ENCODE measurements at regions not wholly inside any gene's neighbourhood (a gene's known extent, or its start where the extent isn't known, plus 50 kb on each side); places are given as distances from the start of the nearest gene placed in this dataset.
"Not testable (repeated sequence)": the region's sequence is repeated elsewhere in the genome, so short reads cannot be mapped to it uniquely, and the experiment has no call there.

DNA sequence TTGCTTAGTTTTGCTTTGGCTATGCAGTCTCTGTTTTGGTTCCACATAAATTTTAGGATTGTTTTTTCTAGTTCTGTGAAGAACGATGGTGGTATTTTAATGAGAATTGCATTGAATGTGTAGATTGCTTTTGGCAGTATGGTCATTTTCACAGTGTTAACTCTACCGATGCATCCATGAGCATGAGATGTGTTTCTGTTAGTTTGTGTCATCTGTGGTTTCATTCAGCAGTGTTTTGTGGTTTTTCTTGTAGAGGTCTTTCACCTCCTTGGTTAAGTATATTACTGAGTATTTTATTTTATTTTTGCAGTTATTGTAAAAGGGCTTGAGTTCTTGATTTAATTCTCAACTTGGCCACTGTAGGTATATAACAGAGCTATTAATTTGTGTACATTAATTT lies 78.2 kb upstream of the ZNF92 start:
- DNase-seq (ENCODE audit: low read depth), result no peak
- H3K4me3 ChIP-seq (ENCODE audit: low read depth, low read length), result no peak overlapping the region
- TF ChIP-seq, protein P1, sequence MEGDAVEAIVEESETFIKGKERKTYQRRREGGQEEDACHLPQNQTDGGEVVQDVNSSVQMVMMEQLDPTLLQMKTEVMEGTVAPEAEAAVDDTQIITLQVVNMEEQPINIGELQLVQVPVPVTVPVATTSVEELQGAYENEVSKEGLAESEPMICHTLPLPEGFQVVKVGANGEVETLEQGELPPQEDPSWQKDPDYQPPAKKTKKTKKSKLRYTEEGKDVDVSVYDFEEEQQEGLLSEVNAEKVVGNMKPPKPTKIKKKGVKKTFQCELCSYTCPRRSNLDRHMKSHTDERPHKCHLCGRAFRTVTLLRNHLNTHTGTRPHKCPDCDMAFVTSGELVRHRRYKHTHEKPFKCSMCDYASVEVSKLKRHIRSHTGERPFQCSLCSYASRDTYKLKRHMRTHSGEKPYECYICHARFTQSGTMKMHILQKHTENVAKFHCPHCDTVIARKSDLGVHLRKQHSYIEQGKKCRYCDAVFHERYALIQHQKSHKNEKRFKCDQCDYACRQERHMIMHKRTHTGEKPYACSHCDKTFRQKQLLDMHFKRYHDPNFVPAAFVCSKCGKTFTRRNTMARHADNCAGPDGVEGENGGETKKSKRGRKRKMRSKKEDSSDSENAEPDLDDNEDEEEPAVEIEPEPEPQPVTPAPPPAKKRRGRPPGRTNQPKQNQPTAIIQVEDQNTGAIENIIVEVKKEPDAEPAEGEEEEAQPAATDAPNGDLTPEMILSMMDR (IDR thresholded peaks at IDR 0.05; ENCODE audit: insufficient read depth, low read depth, low read length, missing control alignments), result no peak

DNA sequence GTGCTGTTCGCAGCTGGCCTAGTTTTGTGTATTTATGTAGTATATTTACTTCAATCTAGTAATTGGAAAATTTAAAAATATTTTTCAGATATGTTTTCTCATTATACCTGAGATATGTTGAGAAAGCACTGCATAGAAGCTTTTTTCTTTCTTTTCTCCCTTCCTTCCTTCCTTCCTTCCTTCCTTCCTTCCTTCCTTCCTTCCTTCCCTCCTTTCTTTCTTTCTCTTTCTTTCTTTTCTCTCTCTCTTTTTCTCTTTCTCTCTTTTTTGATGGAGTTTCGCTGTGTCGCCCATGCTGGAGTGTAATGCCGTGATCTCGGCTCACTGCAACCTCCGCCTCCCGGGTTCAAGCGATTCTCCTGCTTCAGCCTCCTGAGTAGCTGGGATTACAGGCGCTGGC lies 83.3 kb upstream of the ZNF92 start:
- not testable (repeated sequence) for H3K4me3 ChIP-seq (ENCODE audit: low read depth, low read length); DNase-seq (ENCODE audit: low read depth)

GRCh38 chr7:65287023-65287422 lies 86.6 kb upstream of the ZNF92 start:
- H3K4me3 ChIP-seq (ENCODE audit: low read depth, low read length), result no peak overlapping the region
- DNase-seq (ENCODE audit: low read depth), result no peak
- TF ChIP-seq, protein P1 (IDR thresholded peaks at IDR 0.05; ENCODE audit: insufficient read depth, low read depth, low read length, missing control alignments), result no peak

DNA sequence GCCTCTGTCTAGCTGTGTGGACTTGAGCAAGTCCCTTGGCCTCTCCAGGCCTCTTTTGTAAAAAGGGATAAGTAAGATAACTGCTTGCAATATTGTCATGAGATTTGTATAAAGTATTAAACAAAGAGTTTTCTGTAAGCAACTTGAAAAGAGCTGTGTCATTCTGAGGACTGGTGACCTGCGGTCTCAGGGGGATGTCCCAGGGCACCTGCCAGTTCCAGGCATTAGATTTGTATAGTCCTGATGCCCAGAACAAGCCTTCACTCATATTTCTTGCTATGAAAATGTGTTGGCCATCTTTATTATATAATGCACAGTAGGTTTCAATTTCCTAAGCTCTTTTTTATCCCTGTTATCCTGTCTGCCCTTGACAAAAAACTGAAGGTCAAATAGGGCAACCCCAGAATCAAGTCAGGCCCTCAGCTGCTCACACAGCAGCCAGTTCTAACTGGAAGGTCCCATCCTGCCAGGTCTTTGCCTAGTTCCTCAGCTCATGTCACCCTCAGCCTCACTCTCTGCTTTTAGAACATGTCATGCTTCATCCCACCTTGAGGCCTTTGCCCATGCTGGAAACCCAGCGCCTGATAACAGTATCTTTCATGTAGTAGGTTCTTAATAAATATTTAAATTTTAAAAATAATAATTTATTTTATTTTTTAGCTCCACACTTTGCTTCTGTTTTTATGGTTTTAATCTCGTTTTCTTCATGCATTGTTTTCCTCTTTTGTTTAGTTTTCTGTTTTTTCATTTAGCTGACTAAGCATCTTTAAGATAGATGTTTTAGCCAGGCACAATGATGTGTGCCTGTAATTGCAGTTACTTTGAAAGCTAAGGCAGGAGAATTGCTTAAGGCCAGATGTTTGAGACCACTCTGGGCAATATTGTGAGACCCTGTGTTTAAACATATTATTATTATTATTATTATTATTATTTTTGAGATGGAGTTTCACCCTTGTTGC lies 87.5 kb upstream of the ZNF92 start:
- TF ChIP-seq, protein P1 (IDR thresholded peaks at IDR 0.05; ENCODE audit: insufficient read depth, low read depth, low read length, missing control alignments), result no peak
- no peak overlapping the region for H3K4me3 ChIP-seq (ENCODE audit: low read depth, low read length)
- no peak for DNase-seq (ENCODE audit: low read depth)

DNA sequence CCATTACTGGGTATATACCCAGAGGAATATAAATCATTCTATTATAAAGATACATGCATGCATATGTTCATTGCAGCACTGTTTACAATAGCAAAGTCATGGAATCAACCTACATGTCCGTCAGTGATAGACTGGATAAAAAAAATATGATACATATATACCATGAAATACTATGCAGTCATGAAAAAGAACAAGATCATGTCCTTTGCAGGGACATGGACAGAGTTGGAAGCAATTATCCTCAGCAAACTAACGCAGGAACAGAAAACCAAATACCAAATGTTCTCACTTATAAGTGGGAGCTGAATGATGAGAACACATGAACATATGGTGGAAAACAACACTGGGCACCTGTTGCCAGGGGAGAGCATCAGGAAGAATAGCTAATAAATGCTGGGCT lies 88.4 kb upstream of the ZNF92 start:
- not testable (repeated sequence) for H3K4me3 ChIP-seq (ENCODE audit: low read depth, low read length); DNase-seq (ENCODE audit: low read depth)

DNA sequence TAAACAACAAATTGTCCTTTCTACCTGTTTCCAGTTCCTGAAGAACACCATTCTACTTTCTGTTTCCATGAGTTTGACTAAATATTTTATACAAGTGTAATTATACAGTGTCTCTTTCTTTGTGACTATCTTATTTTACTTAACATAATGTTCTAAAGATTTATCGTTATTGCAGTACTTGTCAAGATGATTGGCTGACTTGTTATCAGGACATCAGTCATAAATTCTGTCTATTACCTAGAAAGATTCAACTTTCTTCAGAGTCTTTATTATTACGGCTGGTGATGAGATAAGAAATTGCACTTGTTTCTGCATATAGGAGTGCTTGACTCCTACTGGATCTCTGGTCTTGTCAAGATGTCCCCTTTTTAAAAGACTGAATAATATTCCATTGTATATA lies 93.9 kb upstream of the ZNF92 start:
- DNase-seq (ENCODE audit: low read depth), result no peak
- TF ChIP-seq, protein P1 (IDR thresholded peaks at IDR 0.05; ENCODE audit: insufficient read depth, low read depth, low read length, missing control alignments), result no peak
- no peak overlapping the region for H3K4me3 ChIP-seq (ENCODE audit: low read depth, low read length)

GRCh38 chr7:65276822-65277221 lies 96.8 kb upstream of the ZNF92 start:
- DNase-seq (ENCODE audit: low read depth), result no peak
- TF ChIP-seq, protein P1 (IDR thresholded peaks at IDR 0.05; ENCODE audit: insufficient read depth, low read depth, low read length, missing control alignments), result no peak
- H3K4me3 ChIP-seq (ENCODE audit: low read depth, low read length), result no peak overlapping the region

GRCh38 chr7:65271502-65271901 lies 102.2 kb upstream of the ZNF92 start:
- not testable (repeated sequence) for DNase-seq (ENCODE audit: low read depth); H3K4me3 ChIP-seq (ENCODE audit: low read depth, low read length)
